ENCODE measurements at regions not wholly inside any gene's neighbourhood (a gene's known extent, or its start where the extent isn't known, plus 50 kb on each side); places are given as distances from the start of the nearest gene placed in this dataset.

GRCh38 chr22:49117486-49117885, 710.2 kb downstream of the BRD1 start:
- TF ChIP-seq CTCF (conservative IDR thresholded peaks at IDR 0.05; ENCODE audit: low read depth in 2 of 2) (no peak), NANOG (IDR thresholded peaks at IDR 0.05; ENCODE audit: borderline replicate concordance) (no peak), EZH2 (IDR thresholded peaks at IDR 0.05; ENCODE audit: low read depth, unreplicated experiment) (no peak), POLR2AphosphoS5 (IDR thresholded peaks at IDR 0.05; ENCODE audit: low read depth) (no peak), CREB1 (CRISPR knock-in tag; IDR thresholded peaks at IDR 0.05; ENCODE audit: low read depth) (no peak)

Measured in GM23338 (cell line).